ENCODE measurements at regions not wholly inside any gene's neighbourhood (a gene's known extent, or its start where the extent isn't known, plus 50 kb on each side); places are given as distances from the start of the nearest gene placed in this dataset.

DNA sequence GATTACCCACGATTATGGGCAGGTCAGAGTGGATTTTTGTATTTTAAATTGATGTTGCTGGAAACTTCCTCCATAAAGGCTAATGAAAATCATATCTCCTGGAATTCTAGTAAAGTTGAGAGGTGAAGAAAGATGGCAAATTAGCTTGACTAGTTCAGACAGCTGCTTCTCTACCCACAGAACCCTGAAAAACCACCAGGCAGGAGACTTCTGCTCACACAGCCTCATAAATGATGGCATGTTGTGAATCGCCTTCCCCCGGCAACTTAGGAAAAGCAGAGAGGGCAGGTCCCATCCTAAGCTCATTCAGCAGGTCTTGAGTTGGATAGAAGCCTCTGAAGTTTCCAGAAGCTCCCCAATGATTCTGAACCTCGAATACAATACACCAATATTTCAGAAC, 87.6 kb upstream of the SLC7A1 start:
- TF ChIP-seq, protein P1, sequence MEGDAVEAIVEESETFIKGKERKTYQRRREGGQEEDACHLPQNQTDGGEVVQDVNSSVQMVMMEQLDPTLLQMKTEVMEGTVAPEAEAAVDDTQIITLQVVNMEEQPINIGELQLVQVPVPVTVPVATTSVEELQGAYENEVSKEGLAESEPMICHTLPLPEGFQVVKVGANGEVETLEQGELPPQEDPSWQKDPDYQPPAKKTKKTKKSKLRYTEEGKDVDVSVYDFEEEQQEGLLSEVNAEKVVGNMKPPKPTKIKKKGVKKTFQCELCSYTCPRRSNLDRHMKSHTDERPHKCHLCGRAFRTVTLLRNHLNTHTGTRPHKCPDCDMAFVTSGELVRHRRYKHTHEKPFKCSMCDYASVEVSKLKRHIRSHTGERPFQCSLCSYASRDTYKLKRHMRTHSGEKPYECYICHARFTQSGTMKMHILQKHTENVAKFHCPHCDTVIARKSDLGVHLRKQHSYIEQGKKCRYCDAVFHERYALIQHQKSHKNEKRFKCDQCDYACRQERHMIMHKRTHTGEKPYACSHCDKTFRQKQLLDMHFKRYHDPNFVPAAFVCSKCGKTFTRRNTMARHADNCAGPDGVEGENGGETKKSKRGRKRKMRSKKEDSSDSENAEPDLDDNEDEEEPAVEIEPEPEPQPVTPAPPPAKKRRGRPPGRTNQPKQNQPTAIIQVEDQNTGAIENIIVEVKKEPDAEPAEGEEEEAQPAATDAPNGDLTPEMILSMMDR (IDR thresholded peaks at IDR 0.05): no peak
- TF ChIP-seq POLR2A (IDR thresholded peaks at IDR 0.05): no peak
